Fibroblast of gingiva (primary cell): ENCODE measurements at regions not wholly inside any gene's neighbourhood (a gene's known extent, or its start where the extent isn't known, plus 50 kb on each side); places are given as distances from the start of the nearest gene placed in this dataset.
"Not testable (repeated sequence)": the region's sequence is repeated elsewhere in the genome, so short reads cannot be mapped to it uniquely, and the experiment has no call there.

Experiments used
- DNase-seq: peaks from one replicate; pipeline ENCODE4 v3.0.0-alpha.2; 2011; ENCODE audit warnings: low read depth

DNA sequence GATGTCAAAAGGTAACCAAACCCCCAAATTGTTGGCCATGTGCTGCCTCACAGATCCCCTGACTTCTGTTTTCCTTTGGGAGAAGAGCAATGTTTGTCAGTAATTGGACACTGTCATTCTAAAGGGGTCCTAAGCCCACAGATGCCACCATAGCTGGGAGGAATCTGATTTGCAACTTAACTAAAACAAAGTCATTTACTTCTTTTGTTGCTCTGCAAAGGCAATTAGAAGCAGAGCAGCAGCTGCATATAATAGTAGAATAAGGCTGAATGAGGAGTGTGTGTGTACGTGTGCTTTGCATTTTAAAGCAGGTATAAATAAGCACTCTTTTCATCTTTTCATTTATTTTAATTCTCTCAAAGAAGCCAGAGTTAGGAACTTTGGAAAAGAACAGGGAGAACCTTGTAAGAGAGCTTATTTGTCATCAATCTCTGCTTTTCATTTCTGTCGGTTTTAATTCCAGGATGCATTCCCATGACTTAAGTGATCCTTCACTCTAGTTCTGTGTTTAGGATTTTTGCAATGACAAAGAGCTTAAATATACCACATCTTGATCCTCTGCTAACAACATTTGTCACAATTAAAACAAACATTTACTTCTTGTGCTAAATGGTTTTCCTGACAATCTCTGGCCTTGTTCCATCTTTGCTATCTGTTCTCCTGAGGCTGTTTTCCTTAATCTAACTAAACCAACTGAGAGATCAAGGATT lies 530.2 kb upstream of the CBLB start:
- DNase-seq, result no peak

DNA sequence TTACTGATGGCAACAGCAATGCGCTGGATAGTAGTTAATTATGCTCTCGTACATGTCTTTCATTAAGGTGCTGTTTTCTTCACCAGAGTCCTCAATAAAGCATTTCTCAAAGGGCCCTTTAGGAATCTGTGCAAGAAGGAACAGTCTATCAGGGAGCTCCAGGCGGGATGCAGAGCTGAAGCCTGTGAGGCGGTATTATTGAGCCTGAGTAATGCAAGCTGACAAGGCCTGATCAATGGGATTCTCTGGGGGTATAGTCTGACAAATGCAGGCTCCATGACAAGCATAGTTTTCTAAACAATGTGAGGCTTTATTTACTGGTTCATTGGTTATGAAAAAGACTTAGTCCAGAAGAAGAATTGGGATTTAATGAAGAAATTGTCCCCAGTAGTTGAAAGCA lies 530.9 kb upstream of the CBLB start:
- DNase-seq, result no peak

DNA sequence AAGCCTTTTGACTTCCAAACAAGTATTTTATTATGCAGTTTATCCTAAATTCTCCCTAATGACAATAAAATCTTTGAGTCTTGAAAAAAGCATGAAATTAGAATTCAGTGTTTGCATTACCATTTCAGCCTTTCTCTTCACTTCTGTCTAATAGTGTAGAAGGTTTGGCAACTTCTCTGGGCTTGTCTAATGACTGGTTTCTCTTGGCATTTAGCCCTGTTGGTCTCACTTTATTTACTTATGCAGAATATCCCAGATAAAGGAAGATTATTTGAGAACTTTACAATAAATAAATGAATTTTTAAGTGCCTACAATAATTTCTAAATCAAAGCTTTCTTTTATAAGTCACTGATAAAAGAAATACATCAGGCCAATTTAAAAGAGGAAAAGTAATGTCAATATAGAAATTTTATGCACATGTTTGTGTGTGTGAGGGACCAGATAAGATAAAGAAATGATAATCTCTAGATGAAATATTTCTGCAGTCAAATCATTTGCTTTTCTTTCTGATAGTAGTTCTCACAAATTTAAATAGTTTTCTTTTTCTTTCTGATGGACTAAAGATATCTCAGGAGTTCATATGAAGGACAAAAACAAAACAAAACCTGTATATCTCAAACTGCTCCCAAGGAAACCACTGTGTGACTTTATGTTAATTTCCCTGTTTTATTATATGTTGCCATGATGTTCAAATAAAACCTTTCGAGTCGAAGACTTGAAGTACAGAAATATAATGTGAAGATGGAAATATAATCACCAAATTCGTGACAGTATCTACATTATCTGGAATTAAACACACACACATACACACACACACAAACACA lies 533.1 kb upstream of the CBLB start:
- peak; percentile 7 for DNase-seq

DNA sequence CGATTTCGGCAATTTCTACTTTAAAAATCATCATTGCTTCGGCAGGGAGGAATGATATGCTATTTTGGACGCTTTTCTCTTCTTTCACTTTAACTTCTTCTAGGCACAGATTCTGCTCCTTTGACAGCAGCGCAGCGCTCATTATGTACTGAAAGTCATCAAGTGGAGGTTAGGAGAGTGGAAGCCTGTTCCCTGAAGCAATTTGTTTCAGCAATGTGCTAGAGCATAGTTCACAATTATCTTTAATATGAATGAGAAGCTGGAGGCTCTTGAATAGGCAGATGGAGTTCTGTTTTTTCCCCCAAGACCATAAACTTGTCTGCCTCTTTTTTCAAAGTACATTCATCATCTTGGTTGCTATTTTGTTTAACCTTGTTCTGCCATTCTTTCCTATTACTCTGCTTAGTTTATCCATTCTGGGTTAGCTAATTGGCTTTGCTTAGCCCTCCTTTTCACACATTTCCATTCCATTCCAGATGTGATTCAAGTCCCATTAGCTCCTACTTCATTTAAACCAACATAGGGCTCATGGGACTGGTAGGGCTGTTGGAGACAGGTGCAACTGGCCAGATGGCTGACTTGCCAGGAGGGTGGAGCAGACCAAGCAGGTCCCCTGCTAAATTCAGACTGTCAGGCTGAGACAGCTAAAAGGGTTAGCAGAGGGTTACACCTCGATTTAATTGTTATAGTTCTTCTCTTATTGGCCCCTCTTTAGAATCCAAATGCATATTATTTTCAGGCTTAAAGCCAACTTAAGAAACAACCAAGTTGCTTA lies 534.7 kb upstream of the CBLB start:
- no peak for DNase-seq

DNA sequence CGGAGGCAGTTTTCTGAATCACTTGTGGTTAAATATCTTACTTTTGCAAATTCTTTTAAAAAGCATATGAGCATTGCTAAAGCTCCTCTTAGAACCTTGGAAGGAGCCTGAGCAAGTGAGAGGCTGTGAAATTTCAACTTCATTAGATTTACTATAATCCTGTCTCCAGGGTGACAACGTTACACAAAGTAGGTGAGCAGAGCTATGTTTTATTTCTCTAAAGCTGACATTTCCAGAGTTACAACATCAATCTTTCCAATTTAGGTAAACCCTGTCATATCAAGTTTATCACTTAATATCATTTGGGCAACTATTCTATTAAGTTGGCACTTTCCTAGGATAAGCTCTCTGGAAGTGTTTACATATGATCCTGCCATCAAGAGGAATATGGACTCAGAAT lies 544.9 kb upstream of the CBLB start:
- DNase-seq, result no peak

DNA sequence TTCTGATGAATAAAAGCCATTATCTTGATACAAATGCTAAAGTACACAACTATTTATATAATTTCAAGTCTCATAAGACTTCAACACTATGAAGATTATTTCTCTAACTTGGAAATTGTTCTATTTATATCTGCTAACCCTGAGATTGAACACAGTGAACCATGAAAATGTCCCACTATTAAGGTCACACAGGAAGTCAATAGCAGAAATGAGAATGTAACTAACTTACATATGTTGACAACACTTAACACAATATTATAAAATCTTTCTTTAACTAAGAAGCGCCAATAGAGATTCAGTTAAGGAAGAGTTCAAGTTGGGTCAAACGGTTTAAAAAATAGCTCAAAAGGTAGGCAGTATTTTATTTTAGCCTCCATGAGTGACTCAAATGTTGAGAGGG lies 551.8 kb upstream of the CBLB start:
- DNase-seq, result no peak

DNA sequence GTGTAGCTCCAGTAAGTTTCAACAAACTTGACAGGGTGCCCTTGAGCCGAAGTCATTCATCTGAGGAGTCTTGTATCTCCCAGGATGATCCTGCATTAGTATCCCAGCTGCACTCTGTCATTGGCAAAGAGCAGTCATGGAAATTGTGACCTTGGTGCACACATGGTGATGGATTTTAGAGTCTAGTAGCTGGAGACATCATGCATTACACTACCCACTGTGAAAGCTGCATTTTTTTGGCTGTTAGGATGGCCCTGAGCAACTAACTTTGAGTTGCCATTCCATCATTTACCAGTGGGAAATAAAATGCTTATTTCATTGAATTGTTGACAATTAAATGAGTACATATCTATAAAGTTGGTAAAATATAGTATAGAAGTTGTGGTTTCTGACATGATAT lies 552.6 kb upstream of the CBLB start:
- no peak for DNase-seq

DNA sequence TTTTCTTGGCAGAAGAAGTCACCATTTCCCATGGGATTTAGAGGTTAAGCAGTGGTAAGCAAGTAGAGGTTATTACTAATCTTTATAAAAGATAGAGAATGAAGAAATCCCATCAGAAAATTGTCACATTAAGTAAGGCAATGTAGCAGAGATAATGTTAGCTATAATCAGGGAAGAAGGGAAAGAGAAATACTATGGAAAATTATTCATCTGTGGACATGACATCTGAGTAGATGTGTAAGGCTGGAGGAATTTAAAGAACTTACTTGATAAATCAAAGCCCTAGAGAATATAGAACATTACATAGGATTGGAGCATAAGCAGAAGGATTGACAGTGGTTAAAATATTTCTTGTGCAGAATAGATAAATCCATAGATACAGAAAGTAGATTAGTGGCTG lies 553.1 kb upstream of the CBLB start:
- DNase-seq, result peak; percentile 17

DNA sequence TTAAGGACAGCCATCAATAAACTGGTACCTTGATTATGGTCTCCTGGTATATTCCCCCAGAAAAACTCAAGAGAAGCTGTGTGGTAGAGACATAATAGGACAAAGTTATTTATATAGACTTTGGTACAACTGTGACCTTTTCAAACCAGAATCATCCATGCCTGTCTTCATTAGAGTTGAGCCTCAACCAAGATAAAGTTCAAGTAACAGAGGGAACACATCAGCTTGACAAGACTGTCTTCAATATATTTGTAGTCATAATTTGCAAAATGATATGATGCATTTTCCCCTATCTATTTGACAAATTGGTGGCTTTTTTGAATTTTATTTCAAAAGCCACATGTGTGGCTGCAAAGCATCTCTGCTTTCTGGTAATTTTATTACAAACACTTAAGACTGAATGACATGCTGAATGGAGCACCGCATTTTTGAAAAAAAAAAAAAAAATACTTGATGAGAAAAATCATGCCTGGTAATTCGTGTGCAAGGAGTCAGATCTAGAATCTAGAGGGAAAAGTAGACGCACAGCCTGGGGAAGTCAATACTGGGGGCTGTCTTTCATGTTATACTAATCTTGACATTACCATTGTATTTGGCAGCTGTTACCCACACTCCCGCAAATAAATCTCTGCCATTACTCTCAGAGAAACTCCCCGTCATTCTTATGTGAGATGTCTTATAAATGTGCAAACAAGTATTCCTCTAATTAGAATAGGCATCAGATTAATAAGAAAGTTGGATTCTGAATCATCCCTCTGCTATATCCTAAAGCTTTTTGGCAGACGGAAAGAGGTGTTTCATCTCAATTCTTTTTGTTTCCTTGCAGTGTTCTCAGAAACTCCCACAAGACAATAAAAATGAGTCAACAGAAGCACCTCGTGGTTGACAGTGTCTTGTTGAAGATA lies 554.8 kb upstream of the CBLB start:
- DNase-seq, result no peak

DNA sequence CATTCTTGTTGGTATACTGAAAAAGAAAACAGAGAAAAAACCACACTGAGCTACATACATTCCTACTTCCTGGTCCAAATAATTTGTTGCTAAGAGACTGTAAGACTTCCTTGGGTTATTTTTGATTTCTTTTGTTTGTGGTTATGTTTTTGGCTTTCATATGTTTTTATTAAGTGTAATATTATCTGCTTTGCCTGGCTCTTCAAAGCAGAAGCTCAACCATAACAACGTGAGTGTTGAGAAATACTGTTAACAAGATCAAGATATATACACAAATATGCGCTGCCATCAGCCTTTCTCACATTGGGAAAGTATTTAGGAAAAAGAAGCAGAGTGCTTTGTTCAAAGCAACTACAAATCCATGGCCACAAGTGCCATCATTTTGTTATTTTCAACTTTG lies 556.2 kb upstream of the CBLB start:
- DNase-seq, result peak; percentile 97

DNA sequence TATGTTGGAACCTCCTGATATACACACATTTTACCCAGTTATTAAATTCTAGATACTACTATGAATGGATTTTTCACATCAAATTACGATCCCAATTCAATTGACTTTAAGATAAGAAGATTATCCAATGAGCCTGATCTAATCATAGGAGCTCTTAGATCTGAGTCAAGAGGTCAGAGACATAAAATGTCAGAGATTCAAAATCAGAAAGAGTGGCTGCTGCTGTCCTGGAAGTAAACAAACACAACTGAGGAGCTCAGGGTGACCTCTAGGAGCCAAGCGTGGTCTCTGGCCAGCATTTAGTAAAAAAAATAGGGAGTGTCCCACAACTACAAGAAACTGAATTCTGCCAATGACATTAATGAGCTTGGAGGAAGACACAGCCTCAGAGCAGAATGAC lies 557.1 kb upstream of the CBLB start:
- no peak for DNase-seq

DNA sequence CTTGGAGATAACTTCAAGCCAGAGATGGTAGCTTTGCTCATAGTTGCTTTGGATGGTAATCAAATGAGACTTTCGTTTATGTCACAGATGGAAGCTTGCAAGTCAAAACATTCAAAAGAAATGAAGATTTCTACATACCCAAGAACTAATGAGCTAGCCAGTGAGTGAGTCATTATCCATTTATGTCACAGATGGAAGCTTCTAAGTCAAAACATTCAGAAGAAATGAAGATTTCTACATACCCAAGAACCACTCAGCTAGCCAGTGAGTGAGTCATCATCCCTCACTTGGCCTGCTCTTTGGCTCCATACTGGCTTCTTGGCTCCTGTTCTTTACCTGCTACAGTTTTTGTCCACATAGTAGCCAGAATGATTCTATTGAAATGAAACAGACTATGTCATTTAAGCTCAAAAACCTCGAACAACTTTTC lies 559.8 kb upstream of the CBLB start:
- DNase-seq, result peak; percentile 99

DNA sequence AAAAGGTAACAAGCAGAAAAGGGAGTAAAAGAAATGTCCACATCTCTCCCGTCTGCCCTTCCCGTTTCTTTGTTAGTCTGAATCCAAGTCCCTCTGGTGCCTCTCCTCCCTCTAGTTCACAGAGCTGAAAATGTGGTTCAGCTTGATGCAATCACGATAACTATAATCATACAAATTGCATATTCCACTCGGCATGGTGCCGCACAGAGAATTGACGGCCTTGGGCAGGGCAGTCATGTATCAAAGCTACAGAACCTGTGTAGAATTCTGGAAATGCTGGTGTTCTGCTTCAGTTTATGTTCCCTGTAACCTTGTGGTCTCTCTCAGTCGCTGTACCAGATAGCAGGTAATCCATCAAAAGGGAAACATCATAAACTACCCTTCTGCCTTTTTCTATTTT lies 562.9 kb upstream of the CBLB start:
- no peak for DNase-seq

DNA sequence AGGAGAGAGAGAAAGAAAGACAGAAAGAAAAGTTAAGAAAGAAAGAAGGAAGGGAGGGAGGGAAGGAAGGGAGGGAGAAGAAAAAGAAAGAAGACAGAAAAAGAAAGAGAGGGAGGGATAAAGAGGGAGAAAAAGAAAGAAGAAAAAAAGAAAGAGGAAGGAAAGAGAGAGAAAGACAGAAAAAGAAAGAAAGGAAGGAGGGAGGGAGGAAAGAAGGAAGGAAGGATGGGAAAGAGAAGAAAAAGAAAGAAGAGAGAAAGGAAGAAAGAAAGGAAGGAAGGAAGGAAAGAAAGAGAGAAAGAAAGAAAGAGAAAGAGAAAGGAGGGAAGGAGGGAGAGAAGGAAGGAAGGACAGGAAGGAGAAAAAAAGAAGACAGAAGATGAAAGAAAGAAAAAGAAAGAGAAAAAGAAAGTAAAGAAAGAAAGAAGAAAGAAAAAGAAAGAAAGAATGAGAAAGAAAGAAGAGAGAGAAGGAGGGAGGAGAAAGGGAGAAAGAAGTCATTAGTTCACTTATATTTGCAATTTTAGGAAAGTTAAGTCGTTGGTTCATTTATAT lies 567.2 kb upstream of the CBLB start:
- DNase-seq, result no peak

DNA sequence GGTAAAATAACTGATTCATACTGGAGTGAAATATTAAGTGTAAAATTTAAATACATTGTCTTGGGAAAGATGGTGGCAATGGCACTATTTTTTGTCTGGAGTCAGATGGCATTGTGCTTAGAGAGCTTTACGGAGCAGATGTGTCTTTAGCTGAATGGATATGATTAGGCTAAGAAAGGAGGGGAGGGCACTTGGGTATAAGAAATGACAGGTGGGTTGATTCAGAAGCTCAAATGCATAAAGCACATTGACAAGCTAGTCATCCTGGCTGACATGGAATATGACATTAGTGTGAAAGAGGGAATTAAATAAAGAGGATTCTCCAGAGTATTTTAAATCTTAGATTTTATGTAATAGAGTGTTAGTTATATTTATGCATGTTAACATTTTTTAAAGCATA lies 570.1 kb upstream of the CBLB start:
- DNase-seq, result no peak

DNA sequence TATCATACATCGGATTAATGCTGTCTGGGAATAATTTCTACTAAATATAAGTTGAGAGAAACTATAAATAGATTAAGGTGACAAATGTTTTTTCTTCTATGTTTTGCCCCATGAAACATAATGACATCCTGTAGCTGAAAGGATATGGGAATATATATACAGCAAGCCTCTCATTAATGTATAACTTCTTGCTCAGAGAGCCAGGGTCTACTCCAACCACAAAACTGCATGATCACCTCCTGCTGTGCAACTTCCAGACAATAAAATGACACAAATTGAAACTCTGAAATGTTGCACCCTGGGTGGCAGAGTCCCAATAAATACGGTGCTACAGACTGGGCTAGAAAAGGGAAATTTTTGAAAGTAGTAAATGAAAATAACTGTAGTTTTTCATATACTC lies 571.9 kb upstream of the CBLB start:
- no peak for DNase-seq

DNA sequence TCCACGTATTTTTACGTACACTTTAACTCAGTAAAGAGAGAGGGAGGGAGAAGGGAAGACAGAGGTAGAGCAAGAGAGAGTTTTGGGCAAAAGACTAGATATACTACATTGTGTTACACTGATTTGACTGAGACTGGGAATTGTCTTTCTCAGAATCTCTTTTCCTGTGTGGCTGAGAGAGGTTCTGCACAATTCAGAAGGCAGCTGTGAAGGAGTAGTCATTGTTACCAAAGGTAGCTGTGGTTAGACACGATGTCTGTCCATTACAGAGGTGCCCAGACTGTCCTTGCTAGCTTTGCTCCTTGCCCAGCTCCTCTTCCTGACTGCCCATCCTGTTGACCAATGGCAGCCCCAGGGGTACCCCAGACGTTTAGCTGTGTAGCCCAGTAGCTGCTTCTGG lies 577.5 kb upstream of the CBLB start:
- DNase-seq, result no peak

DNA sequence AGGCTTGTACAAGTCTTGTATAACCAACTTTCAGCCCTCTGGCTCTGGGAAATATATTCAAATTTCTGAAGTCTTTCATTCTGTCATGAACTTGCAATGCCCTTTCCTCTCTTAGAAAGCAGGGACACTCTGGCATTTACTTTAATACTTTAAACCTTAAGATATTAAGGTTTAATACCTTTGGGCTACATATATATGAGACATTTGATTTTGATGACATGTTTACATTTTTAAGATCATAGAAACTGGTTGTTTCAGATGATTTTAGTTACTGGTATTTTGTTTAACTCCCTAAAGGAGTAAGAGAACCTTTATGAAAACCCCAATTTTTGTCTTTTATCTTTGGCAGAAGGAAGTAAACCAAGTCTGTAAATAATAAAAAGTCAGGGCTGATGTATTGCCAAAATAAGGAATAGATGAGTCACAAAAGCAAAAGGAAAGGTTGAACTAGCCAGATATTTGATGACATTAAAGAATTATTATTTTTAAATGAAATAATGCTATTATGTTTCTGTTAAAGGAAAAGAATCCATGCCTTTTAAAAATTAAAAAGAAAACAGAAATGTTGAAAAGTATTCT lies 579.0 kb upstream of the CBLB start:
- DNase-seq, result peak; percentile 9

DNA sequence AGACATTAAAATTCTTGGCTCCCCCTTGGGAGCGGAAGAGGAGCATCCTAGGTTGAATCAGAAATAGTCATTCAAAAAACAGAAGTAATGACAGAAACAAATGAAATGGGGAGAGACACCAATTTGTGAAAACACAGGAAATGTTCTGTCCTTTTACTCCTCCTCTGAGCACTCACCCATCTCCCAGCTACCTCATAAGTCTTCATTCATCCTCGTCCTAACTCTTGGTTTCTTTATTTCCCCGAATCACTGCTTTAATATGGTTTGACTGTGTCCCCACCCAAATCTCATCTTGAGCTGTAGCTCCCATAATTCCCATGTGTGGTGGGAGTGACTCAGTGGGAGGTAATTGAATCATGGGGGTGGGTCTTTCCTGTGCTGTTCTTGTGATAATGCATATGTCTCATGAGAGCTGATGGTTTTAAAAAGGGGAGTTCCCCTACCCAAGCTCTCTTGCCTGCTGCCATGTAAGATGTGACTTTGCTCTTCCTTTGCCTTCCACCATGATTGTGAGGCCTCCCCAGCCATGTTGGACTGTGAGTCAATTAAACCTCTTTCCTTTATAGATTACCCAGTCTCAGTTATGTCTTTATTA lies 579.7 kb upstream of the CBLB start:
- DNase-seq, result not testable (repeated sequence)

DNA sequence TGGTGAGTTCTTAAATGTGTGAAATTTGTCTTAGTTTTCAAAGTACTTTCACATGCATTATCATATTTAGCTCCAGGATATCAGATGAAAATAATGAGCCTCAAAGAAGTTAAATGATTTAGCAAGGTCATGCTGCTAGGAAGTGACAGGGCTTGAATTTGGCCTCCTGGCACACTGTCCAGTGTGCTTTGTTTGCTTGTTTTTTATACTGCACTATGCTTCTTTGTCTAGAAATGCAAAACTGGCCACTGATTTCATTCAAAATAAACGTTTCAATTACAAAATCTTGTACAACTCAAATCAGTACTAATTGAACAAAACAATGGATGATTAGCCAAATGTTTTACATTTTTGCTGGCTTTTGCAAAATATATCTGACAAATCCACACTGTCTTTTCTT lies 583.3 kb upstream of the CBLB start:
- peak; percentile 77 for DNase-seq

DNA sequence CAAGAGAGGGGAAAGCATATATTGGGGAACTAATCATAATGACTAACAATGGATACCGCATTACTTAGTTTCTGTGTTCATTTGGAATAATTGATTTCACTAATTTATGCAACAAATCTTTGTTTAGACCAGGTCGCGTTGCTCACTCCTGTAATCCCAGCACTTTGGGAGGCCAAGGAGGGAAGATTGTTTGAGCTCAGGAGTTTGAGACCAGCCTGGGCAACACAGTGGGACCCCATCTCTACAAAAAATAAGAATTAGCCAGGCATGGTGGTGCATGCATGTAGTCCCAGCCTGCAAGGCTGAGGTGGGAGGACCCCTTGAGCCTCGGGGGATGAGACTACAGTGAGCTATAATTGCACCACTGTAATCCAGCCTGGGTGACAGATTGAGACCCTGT lies 585.7 kb upstream of the CBLB start:
- no peak for DNase-seq
